Keratinocyte (primary cell): ENCODE measurements at regions not wholly inside any gene's neighbourhood (a gene's known extent, or its start where the extent isn't known, plus 50 kb on each side); places are given as distances from the start of the nearest gene placed in this dataset.

Experiments used
- DNase-seq: peaks from one replicate; pipeline ENCODE4 v3.0.0-alpha.2; 2011; ENCODE audit warnings: low read depth, missing footprints, low spot score
- FAIRE-seq: peaks from 2 replicates; lab custom pipeline; 2011; peaks lifted over from hg19 to GRCh38; lab: Jason Lieb, UNC
- H2AFZ ChIP-seq: 2 replicates; pipeline ENCODE4 v1.6.0; 2012; ENCODE audit warnings: low read length, control low read depth, inconsistent platforms; ENCODE audit not compliant: control insufficient read depth
- H3K27ac ChIP-seq: 2 replicates; pipeline ENCODE4 v1.5.1; 2011; ENCODE audit warnings: low read length; ENCODE audit not compliant: control insufficient read depth, insufficient read depth
- H3K27me3 ChIP-seq: 3 replicates; pipeline ENCODE4 v1.6.0; 2011; ENCODE audit warnings: low read length; ENCODE audit not compliant: control insufficient read depth, insufficient read depth; ENCODE audit errors: extremely low read depth
- H3K36me3 ChIP-seq, 2 experiments: 2 replicates in 1 of 2; 3 replicates in 1 of 2; pipeline ENCODE4 v1.5.1; 2011; ENCODE audit warnings: low read length in 2 of 2, mild to moderate bottlenecking in 1 of 2; ENCODE audit not compliant: control insufficient read depth in 2 of 2, insufficient read depth in 2 of 2; ENCODE audit errors: extremely low read depth in 1 of 2
- H3K4me1 ChIP-seq: 3 replicates; pipeline ENCODE4 v1.5.1; 2011; ENCODE audit warnings: low read length; ENCODE audit not compliant: control insufficient read depth, insufficient read depth; ENCODE audit errors: extremely low read depth
- H3K4me2 ChIP-seq: 3 replicates; pipeline ENCODE4 v1.6.0; 2011; ENCODE audit warnings: low read depth, low read length; ENCODE audit not compliant: control insufficient read depth, insufficient read depth; ENCODE audit errors: extremely low read depth
- H3K4me3 ChIP-seq, 3 experiments: fragments of 200-600 bp in 1 of 3; sonication (generic) in 1 of 3; 2 replicates in 2 of 3; 3 replicates in 1 of 3; pipeline ENCODE4 v1.5.1; 2011 to 2016; ENCODE audit warnings: low read length in 3 of 3, mild to moderate bottlenecking in 3 of 3, control low read depth in 2 of 3, inconsistent platforms in 1 of 3, low read depth in 1 of 3, mixed read lengths in 1 of 3, mixed run types in 1 of 3, moderate library complexity in 1 of 3; ENCODE audit not compliant: control insufficient read depth in 2 of 3, insufficient read depth in 2 of 3; ENCODE audit errors: extremely low read depth in 1 of 3
- H3K79me2 ChIP-seq: 2 replicates; pipeline ENCODE4 v1.6.0; 2012; ENCODE audit warnings: low read length; ENCODE audit not compliant: control insufficient read depth, insufficient read depth
- H3K9ac ChIP-seq: 3 replicates; pipeline ENCODE4 v1.6.0; 2011; ENCODE audit warnings: low read length; ENCODE audit not compliant: control insufficient read depth, insufficient read depth; ENCODE audit errors: extremely low read depth
- H3K9me1 ChIP-seq: 3 replicates; pipeline ENCODE4 v1.6.0; 2011; ENCODE audit warnings: low read length; ENCODE audit not compliant: control insufficient read depth, insufficient read depth; ENCODE audit errors: extremely low read depth
- H3K9me3 ChIP-seq: 2 replicates; pipeline ENCODE4 v1.5.1; 2012; ENCODE audit warnings: low read depth, low read length; ENCODE audit not compliant: control insufficient read depth
- H4K20me1 ChIP-seq: 3 replicates; pipeline ENCODE4 v1.6.0; 2011; ENCODE audit warnings: low read length; ENCODE audit not compliant: control insufficient read depth, insufficient read depth; ENCODE audit errors: extremely low read depth
- EZH2 ChIP-seq: IDR thresholded peaks from one replicate; pipeline ENCODE4 v1.6.1; 2012; ENCODE audit warnings: inconsistent platforms, mild to moderate bottlenecking, low read length, moderate library complexity
- dilution Hi-C: fragments of 300-500 bp; cut with MboI; formaldehyde crosslinking; loops from one replicate; pipeline ENCODE4 v1.7.0; 2020; ENCODE audit warnings: low sequenced_read_pairs; ENCODE audit not compliant: extremely low pct_ligation_motif_present
- TF ChIP-seq, protein P1 (sequence below), 3 experiments: IDR thresholded peaks in 1 of 3; conservative IDR thresholded peaks in 1 of 3; optimal IDR thresholded peaks in 1 of 3; 2 replicates in 2 of 3; 3 replicates in 1 of 3; pipeline versions ENCODE3 to v1.5.1; 2011; ENCODE audit warnings: low read length in 3 of 3, mild to moderate bottlenecking in 3 of 3, moderate library complexity in 2 of 3, control low read depth in 1 of 3, inconsistent platforms in 1 of 3; ENCODE audit not compliant: insufficient read depth in 2 of 3; ENCODE audit errors: extremely low read depth in 1 of 3

DNA sequence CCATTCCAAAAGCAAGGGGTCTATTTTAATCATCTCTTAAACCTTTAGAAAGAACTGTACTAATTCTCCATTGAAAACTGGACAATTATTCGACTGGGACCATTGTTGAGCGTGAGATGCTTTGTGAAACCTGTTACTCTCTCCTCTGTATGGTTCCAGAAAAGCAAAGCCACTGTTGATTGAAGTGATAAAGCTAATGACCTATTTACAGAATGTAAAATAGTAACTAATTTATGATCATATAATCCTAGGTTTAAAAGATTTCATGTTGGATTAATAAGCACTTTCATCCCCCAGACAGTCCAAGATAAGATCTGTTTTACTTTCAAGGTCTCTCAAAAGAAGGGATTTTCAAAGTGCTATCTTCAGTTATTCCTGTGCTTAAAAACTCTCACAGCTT, 614.5 kb downstream of the TMA16 start:
- Histone ChIP-seq H3K9me1 (no peaks in the 10 kb centered on the region), H3K9me3 (no peaks in the 10 kb centered on the region), H2AFZ (no peak overlapping the region), H3K4me3 (no peak overlapping the region), H3K4me2 (no peak overlapping the region), H3K9ac (no peak overlapping the region), H3K27ac (no peak overlapping the region), H3K36me3 (no peaks in the 10 kb centered on the region), H3K4me1 (no peaks in the 10 kb centered on the region), H4K20me1 (no peaks in the 10 kb centered on the region), H3K27me3 (no peaks in the 10 kb centered on the region), H3K79me2 (no peaks in the 10 kb centered on the region)
- no peak for FAIRE-seq
- no peak for DNase-seq
- dilution Hi-C loops, result no loop called here
- no peak for TF ChIP-seq EZH2
- TF ChIP-seq, protein P1, sequence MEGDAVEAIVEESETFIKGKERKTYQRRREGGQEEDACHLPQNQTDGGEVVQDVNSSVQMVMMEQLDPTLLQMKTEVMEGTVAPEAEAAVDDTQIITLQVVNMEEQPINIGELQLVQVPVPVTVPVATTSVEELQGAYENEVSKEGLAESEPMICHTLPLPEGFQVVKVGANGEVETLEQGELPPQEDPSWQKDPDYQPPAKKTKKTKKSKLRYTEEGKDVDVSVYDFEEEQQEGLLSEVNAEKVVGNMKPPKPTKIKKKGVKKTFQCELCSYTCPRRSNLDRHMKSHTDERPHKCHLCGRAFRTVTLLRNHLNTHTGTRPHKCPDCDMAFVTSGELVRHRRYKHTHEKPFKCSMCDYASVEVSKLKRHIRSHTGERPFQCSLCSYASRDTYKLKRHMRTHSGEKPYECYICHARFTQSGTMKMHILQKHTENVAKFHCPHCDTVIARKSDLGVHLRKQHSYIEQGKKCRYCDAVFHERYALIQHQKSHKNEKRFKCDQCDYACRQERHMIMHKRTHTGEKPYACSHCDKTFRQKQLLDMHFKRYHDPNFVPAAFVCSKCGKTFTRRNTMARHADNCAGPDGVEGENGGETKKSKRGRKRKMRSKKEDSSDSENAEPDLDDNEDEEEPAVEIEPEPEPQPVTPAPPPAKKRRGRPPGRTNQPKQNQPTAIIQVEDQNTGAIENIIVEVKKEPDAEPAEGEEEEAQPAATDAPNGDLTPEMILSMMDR (optimal IDR thresholded peaks at IDR 0.05 in 1 of 3, IDR thresholded peaks at IDR 0.05 in 1 of 3, conservative IDR thresholded peaks at IDR 0.05 in 1 of 3; ENCODE audit: extremely low read depth in 1 of 3, insufficient read depth in 2 of 3, low read length in 3 of 3), result no peak

DNA sequence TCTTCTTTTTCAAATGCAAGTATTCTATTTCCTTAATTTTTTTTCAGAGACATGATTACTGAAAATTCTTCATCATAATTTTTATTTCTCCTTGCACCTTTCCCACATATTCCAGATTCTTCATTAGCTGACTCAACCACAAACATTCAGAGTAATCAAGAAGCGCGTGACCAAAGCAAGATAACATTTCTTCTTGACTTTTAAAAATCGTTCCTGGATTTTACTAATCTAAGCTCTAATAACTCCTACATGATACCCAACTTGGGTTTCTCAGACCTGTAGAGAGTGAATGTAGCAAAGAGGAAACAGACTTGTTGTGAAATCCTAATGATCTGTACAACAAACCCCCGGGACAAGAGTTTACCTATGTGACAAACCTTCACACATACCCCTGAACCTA, 615.0 kb downstream of the TMA16 start:
- Histone ChIP-seq H3K27ac (no peak overlapping the region), H3K4me1 (no peaks in the 10 kb centered on the region), H3K9ac (no peak overlapping the region), H3K9me3 (no peaks in the 10 kb centered on the region), H2AFZ (no peak overlapping the region), H3K79me2 (no peaks in the 10 kb centered on the region), H3K27me3 (no peaks in the 10 kb centered on the region), H3K4me2 (no peak overlapping the region), H3K4me3 (no peak overlapping the region), H4K20me1 (no peaks in the 10 kb centered on the region), H3K9me1 (no peaks in the 10 kb centered on the region), H3K36me3 (no peaks in the 10 kb centered on the region)
- dilution Hi-C loops, result no loop called here
- DNase-seq (no peak), FAIRE-seq (no peak)
- TF ChIP-seq, protein P1 (optimal IDR thresholded peaks at IDR 0.05 in 1 of 3, IDR thresholded peaks at IDR 0.05 in 1 of 3, conservative IDR thresholded peaks at IDR 0.05 in 1 of 3; ENCODE audit: extremely low read depth in 1 of 3, insufficient read depth in 2 of 3, low read length in 3 of 3), result no peak
- TF ChIP-seq EZH2, result no peak
